ENCODE measurements at regions not wholly inside any gene's neighbourhood (a gene's known extent, or its start where the extent isn't known, plus 50 kb on each side); places are given as distances from the start of the nearest gene placed in this dataset.
"Not testable (repeated sequence)": the region's sequence is repeated elsewhere in the genome, so short reads cannot be mapped to it uniquely, and the experiment has no call there.

GRCh38 chr4:74505355-74505978, 60.5 kb downstream of the AREG start:
- not testable (repeated sequence) for DNase-seq

GRCh38 chr4:74509363-74509762, 64.4 kb downstream of the AREG start:
- DNase-seq = not testable (repeated sequence)

- no peak for DNase-seq
Observed at GRCh38 chr4:74516303-74516702, 71.4 kb downstream of the AREG start.

GRCh38 chr4:74517996-74518395, 73.1 kb downstream of the AREG start:
- DNase-seq = no peak

- no peak for DNase-seq
Observed at GRCh38 chr4:74522251-74522991, 77.5 kb downstream of the AREG start.

GRCh38 chr4:74523096-74523495, 78.2 kb downstream of the AREG start:
- no peak for DNase-seq

- no peak for DNase-seq
Observed at GRCh38 chr4:74524985-74525384, 80.0 kb downstream of the AREG start.

GRCh38 chr4:74527049-74527448, 82.1 kb downstream of the AREG start:
- DNase-seq = no peak

- DNase-seq = no peak
Observed at GRCh38 chr4:74528178-74528577, 83.2 kb downstream of the AREG start.

- peak; percentile 14 for DNase-seq
Observed at GRCh38 chr4:74529284-74530041, 84.5 kb downstream of the AREG start.

GRCh38 chr4:74531963-74532794, 87.2 kb downstream of the AREG start:
- DNase-seq = peak; percentile 8

GRCh38 chr4:74534121-74534520, 89.2 kb downstream of the AREG start:
- no peak for DNase-seq

GRCh38 chr4:74534936-74535335, 90.0 kb downstream of the AREG start:
- DNase-seq = no peak

GRCh38 chr4:74535512-74535911, 90.6 kb downstream of the AREG start:
- DNase-seq = no peak

GRCh38 chr4:74536557-74536956, 91.6 kb downstream of the AREG start:
- no peak for DNase-seq

GRCh38 chr4:74537459-74537858, 92.5 kb downstream of the AREG start:
- DNase-seq = no peak

GRCh38 chr4:74539044-74539790, 94.3 kb downstream of the AREG start:
- no peak for DNase-seq

- no peak for DNase-seq
Observed at GRCh38 chr4:74540193-74540592, 95.3 kb downstream of the AREG start.

- DNase-seq = no peak
Observed at GRCh38 chr4:74541667-74542066, 96.7 kb downstream of the AREG start.

GRCh38 chr4:74543231-74543781, 98.4 kb downstream of the AREG start:
- no peak for DNase-seq

GRCh38 chr4:74543983-74544382, 99.0 kb downstream of the AREG start:
- DNase-seq = no peak
